22Rv1 (cell line): ENCODE measurements at regions not wholly inside any gene's neighbourhood (a gene's known extent, or its start where the extent isn't known, plus 50 kb on each side); places are given as distances from the start of the nearest gene placed in this dataset.
"Not testable (repeated sequence)": the region's sequence is repeated elsewhere in the genome, so short reads cannot be mapped to it uniquely, and the experiment has no call there.

Source experiments
- H3K27ac ChIP-seq: fragments of 450-650 bp; 2 replicates; pipeline ENCODE4 v1.5.1; 2017
- CTCF ChIP-seq: fragments of 450-650 bp; IDR thresholded peaks from 2 replicates; pipeline ENCODE4 v1.5.1; 2017; ENCODE audit warnings: mild to moderate bottlenecking
- ZFX ChIP-seq: fragments of 450-650 bp; IDR thresholded peaks from 2 replicates; pipeline ENCODE4 v1.6.1; 2017; ENCODE audit warnings: antibody characterized with exemption, borderline replicate concordance

GRCh38 chr14:37797675-37798074, 202.2 kb downstream of the TTC6 start:
- no peak for TF ChIP-seq CTCF

DNA sequence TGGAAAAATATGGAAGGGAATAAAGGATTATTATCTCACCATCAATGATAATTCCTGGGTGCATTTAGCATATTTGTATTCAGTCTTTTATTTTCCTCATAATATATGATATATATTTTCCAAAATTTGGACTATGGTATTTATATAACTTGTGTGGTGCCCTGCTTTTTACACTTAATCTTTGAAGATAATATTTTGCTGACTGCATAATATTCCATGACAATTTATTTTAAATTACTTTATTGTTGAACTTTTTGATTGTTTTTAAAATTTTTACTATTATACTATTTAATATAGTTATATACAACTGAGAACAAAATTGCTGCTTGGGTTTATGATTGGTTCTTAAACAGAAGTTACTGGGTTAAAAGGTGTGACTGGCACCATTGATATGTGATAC, 212.3 kb downstream of the TTC6 start:
- no peak overlapping the region for H3K27ac ChIP-seq
- TF ChIP-seq CTCF (no peak), ZFX (no peak)

More at GRCh38 chr14:37797675-37798074, 202.2 kb downstream of the TTC6 start:
- H3K27ac ChIP-seq = no peak overlapping the region

GRCh38 chr14:37810094-37810801, 214.8 kb downstream of the TTC6 start:
- no peak overlapping the region for H3K27ac ChIP-seq
- TF ChIP-seq CTCF (no peak), ZFX (no peak)

DNA sequence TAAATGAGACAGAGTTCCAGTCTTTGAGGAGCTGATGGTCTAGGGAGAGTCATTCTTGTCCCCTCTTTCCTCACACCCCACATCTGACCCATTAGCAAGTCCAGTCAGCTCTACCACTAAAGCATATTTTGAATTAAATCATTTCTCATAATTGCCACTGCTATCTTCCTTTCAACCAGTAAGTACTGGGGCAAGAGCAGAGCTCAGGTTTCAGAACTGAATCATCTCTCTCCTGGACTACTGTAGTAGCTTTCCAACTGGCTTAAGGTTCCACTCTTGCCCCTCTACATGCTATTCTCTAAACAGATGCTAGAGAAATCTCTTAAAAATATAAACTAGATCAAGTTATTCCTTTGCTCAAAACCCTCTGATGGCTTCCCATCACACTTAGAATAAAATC, 218.3 kb downstream of the TTC6 start:
- TF ChIP-seq ZFX (no peak), CTCF (no peak)
- H3K27ac ChIP-seq = no peak overlapping the region

DNA sequence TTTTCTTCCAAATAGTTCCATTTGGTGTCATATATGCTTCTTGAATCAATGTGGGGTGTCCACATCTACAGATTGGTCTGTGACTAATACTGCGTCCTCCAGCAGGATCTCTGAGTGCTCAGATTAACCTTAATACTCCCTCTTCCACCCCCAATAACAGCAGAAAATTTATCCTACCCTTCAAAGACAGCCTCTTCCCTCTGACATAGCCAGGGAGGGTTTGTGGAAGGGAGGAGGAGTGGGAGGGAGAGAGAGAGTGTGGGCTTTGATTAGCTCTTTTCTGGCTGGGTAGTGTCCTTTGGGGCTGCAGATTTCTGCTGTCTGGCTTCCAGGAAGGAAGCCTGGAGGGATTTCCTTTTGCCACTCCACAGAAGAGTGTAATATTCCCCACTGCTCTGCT, 220.7 kb downstream of the TTC6 start:
- TF ChIP-seq CTCF (no peak), ZFX (no peak)
- no peak overlapping the region for H3K27ac ChIP-seq

GRCh38 chr14:37816743-37817295, 221.4 kb downstream of the TTC6 start:
- TF ChIP-seq ZFX (no peak), CTCF (no peak)
- no peak overlapping the region for H3K27ac ChIP-seq

DNA sequence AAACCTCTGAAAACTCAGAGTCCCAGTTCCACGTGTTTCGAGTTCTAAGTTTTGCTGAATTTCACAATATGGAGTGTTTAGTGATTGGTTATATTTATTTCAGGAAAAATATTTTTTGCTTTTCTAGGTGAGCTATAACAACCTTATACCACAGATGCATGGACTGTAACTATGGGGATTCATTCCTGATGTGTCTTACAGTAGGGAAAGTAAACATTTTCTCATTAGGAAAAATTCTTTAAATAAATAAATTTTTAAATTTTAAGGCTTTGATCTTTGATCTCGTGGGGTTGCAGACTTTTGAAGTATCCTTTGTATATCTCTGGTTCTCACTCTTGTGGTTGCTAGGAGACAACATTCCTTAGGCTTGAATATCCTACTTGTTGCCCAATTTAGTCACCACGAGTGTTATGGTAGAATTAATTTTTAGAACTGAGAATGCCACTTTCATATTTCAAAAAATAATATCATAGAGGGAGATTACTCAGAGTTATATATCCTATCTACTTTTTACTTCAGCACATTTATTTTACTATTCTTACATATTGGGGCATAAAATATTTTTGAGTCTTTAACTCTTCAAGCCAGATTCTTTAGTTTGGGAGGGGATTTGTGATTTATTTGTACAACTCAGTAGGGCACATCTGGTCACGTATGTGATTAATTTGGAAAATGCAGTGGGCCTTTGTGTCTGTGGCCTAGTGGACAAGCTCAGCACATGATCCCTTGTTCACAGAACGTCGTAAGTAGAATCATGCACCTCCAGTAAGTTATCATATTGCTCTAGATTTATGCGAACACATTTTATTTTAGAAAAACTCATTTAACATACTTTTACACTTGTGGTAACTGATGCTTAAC, 224.0 kb downstream of the TTC6 start:
- TF ChIP-seq ZFX (no peak), CTCF (no peak)
- no peak overlapping the region for H3K27ac ChIP-seq

DNA sequence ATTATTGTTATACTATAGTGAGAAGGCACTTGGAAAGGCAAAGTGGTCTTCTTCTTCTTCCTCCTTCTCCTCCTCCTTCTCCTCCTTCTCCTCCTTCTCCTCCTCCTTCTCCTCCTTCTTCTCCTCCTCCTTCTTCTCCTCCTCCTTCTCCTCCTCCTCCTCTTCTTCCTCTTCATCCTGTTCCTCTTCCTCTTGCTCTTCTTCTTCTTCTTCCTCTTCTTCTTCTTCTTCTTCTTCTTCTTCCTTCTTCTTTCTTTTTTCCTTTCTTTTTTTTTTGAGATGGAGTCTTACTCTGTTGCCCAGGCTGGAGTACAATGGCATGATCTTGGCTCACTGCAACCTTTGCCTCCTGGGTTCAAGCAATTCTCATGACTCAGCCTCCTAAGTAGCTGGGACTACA, 225.4 kb downstream of the TTC6 start:
- not testable (repeated sequence) for H3K27ac ChIP-seq
